GM18951 (cell line): ENCODE measurements at regions not wholly inside any gene's neighbourhood (a gene's known extent, or its start where the extent isn't known, plus 50 kb on each side); places are given as distances from the start of the nearest gene placed in this dataset.

ENCODE experiments used
- POLR2A ChIP-seq: IDR thresholded peaks from 4 replicates; pipeline ENCODE4 v1.6.1; 2011; ENCODE audit warnings: mild to moderate bottlenecking; ENCODE audit not compliant: insufficient read length, insufficient read depth; ENCODE audit errors: extremely low read depth
- in situ Hi-C: fragments of 300-500 bp; cut with MboI; formaldehyde crosslinking; loops from one replicate; pipeline ENCODE4 v1.12.0; 2022; ENCODE audit warnings: low sequenced_read_pairs, mixed read lengths, inconsistent platforms; ENCODE audit not compliant: unreplicated experiment

DNA sequence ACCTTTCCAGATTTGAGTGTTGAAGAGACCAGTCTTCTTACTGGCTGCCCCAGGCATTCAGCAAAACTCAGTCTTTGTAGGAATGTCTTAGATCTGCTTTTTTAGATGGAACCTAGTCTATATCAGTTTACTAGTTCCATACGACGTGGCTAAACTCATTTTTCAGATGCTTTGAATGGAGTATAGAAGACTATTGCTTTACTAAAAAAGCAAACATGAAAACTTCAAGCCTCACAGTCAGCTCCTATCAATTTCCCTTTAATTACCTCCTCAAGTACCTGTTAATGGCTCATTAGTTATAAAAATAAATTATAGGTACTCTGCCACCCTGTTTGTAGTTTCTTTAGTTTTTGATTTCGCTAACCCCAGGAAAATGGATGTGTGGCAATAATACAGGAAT is 63.0 kb upstream of the STOX2 start:
- no peak for TF ChIP-seq POLR2A
- in situ Hi-C loops = loop anchor here (25.0 kb wide), 1 partner anchor 320 kb away; no protein-coding TSS in a partner anchor

DNA sequence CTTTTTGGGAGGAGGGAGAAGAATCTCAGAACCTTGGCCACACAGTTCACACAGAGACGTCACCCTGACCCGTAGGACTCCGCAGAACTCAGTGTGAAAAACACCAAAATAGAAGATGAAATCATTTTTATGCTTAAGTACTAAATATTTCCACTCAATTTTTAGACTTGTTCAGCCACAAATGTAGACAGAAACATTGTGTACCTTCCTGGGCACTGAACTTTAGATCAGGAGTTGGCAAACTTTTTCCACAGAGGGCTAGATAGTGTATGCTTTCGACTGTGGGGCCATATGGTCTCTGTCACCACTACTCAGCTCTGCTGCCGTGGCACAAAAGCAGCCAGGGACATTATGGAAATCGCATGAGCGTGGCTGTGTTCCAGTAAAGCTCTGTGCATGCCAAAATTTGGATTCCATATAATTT is 61.8 kb upstream of the STOX2 start:
- no peak for TF ChIP-seq POLR2A
- in situ Hi-C loops = loop anchor here (25.0 kb wide), 1 partner anchor 319 kb away; no protein-coding TSS in a partner anchor

DNA sequence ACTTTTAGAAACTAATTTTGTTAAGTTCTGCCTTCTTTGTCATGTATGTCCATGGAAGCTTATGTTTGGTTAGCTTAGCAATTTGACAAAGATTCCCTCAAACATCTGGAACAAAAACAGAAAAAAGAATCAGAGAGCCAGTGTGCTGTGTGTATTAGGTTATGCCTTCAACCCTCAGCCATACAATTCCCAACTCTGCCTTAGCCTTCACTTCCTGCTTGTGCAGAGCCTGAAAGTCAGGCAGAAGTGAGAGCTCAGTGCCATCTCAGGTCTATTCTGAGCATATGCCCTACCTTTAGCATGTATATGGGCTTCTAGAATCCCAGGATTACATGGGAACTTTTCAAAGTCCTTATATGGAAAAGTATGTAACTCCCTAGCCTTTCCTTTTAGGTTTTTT is 58.2 kb upstream of the STOX2 start:
- TF ChIP-seq POLR2A = no peak
- in situ Hi-C loops = loop anchor here (25.0 kb wide), 1 partner anchor 315 kb away; no protein-coding TSS in a partner anchor

DNA sequence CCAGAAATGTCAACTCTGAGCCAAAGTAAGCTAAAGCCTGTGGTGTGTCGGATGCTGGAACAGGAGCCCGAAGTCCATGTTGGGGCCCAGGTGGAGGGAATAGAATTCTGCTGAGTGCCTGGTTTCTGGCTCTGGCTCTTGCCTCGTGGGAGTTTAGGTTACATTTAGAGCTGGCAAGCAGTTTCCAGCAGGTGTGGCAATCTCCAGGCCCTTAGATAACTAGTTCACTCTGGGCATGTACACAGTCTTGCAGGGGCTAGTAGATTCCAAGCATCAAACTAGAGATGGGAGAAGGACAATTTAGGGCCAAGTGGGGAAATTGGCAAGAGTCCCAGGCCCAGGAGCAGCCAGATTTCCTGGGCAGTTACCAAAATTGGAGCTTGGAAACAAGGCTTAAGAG is 56.3 kb upstream of the STOX2 start:
- TF ChIP-seq POLR2A = no peak
- in situ Hi-C loops = loop anchor here (25.0 kb wide), 1 partner anchor 313 kb away; no protein-coding TSS in a partner anchor

DNA sequence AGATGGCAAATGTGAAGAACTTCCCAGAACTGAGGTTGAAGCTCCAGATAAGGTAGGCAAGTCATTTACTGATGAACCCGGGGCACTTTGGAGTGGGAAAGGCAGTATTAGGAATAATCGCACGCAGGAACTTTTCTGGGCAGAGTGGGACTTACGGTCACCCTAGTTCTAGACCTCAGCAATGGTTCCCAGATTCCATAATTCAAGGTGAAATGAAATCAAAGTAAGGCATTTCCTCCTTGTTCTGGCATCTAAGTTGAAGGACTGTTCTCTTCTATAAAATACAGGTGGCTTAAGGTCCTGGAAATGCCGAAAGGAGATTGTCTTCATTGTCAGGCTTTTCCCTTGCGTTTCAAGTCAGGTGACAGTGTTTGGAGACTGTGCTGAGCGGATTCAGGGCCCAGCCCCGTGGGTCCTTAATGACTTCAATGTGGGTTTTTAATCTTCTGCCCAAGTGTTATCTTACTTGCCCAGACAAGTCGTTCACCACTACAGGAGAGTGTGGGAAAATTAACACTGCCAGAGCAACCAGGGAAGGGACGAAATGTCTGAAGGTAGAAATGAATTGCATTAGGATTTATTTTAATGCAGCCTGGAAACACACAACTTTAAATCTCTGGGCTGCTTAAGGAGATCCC is 52.1 kb upstream of the STOX2 start:
- TF ChIP-seq POLR2A = no peak
- in situ Hi-C loops = no loop called here

DNA sequence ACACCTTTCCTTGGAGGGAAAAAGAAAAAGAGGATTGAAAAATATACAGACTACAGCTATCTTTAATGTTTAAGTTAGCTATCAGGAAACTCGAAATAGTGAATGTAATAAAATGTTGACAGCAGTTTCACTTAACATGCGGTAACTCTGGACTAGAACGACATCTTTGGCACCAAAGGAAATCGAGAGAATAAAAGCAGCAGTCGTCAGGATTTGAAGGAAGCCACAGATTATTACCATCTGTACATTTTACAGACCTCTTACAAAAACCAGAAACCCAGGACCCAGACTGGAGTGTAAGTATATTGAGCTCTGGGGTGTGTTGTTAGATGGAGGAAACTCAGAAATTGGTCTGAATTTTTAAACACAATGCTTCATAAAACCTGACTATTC is 51.6 kb upstream of the STOX2 start:
- no peak for TF ChIP-seq POLR2A
- in situ Hi-C loops = no loop called here
